HAP-1 (cell line): ENCODE measurements at regions not wholly inside any gene's neighbourhood (a gene's known extent, or its start where the extent isn't known, plus 50 kb on each side); places are given as distances from the start of the nearest gene placed in this dataset.

ENCODE experiments used
- DNase-seq, 2 experiments: peaks; one replicate each; pipeline ENCODE4 v3.0.0-alpha.2; 2016 to 2020; ENCODE audit warnings: low spot score in 2 of 2
- H3K27me3 ChIP-seq: fragments of 250-450 bp; sonication (Bioruptor Pico); 2 replicates; pipeline ENCODE4 v1.5.1; 2020; ENCODE audit warnings: low read depth, mild to moderate bottlenecking, moderate library complexity
- H3K36me3 ChIP-seq: fragments of 250-450 bp; sonication (Bioruptor Pico); replicated peaks from 2 replicates; pipeline ENCODE4 v1.5.1; 2020; ENCODE audit warnings: mild to moderate bottlenecking
- H3K4me1 ChIP-seq: fragments of 250-450 bp; sonication (Bioruptor Pico); 2 replicates; pipeline ENCODE4 v1.5.1; 2020; ENCODE audit warnings: mild to moderate bottlenecking
- H3K4me3 ChIP-seq: fragments of 250-450 bp; sonication (Bioruptor Pico); 2 replicates; pipeline ENCODE4 v1.5.1; 2020; ENCODE audit warnings: mild to moderate bottlenecking, moderate library complexity
- H3K9me3 ChIP-seq: fragments of 250-450 bp; sonication (Bioruptor Pico); 2 replicates; pipeline ENCODE4 v1.5.1; 2020; ENCODE audit warnings: mild to moderate bottlenecking, moderate library complexity
- in situ Hi-C: fragments of 300-500 bp; cut with MboI; formaldehyde crosslinking; loops from 3 replicates; pipeline ENCODE4 v1.14.3; 2020; ENCODE audit warnings: low sequenced_read_pairs, inconsistent platforms, mixed read lengths

- Histone ChIP-seq H3K9me3 (0 out of 2 replicates have a peak, but pooled peaks cover 3% of the 10 kb centered on the region), H3K4me1 (no peaks in the 10 kb centered on the region), H3K4me3 (no peak overlapping the region), H3K36me3 (no peaks in the 10 kb centered on the region), H3K27me3 (no peaks in the 10 kb centered on the region)
- DNase-seq: no peak
- in situ Hi-C loops: no loop called here
Measured at GRCh38 chr1:235011064-235011598, 117.5 kb downstream of the TOMM20 start.

GRCh38 chr1:235009561-235010306, 118.9 kb downstream of the TOMM20 start:
- Histone ChIP-seq H3K4me3 (no peak overlapping the region), H3K27me3 (no peaks in the 10 kb centered on the region), H3K36me3 (no peaks in the 10 kb centered on the region), H3K4me1 (no peaks in the 10 kb centered on the region), H3K9me3 (0 out of 2 replicates have a peak, but pooled peaks cover 3% of the 10 kb centered on the region)
- DNase-seq: no peak
- in situ Hi-C loops: no loop called here

- no peaks in the 10 kb centered on the region for H3K36me3 ChIP-seq
- no peak for DNase-seq
- H3K27me3 ChIP-seq: no peaks in the 10 kb centered on the region
- in situ Hi-C loops: no loop called here
- H3K4me3 ChIP-seq: no peak overlapping the region
- H3K4me1 ChIP-seq: peaks cover 4% of the 10 kb centered on the region
- 0 out of 2 replicates have a peak, but pooled peaks cover 3% of the 10 kb centered on the region for H3K9me3 ChIP-seq
Measured at GRCh38 chr1:235009074-235009473, 119.6 kb downstream of the TOMM20 start.

GRCh38 chr1:235008239-235008638, 120.4 kb downstream of the TOMM20 start:
- no peaks in the 10 kb centered on the region for H3K36me3 ChIP-seq
- DNase-seq: no peak
- H3K27me3 ChIP-seq: no peaks in the 10 kb centered on the region
- H3K9me3 ChIP-seq: 0 out of 2 replicates have a peak, but pooled peaks cover 3% of the 10 kb centered on the region
- peaks cover 10% of the 10 kb centered on the region for H3K4me1 ChIP-seq
- in situ Hi-C loops: no loop called here
- H3K4me3 ChIP-seq: no peak overlapping the region

- in situ Hi-C loops: no loop called here
- H3K27me3 ChIP-seq: no peaks in the 10 kb centered on the region
- no peak for DNase-seq
- H3K4me1 ChIP-seq: peaks cover 10% of the 10 kb centered on the region
- 0 out of 2 replicates have a peak, but pooled peaks cover 3% of the 10 kb centered on the region for H3K9me3 ChIP-seq
- H3K36me3 ChIP-seq: no peaks in the 10 kb centered on the region
- H3K4me3 ChIP-seq: no peak overlapping the region
Measured at GRCh38 chr1:235006816-235007215, 121.8 kb downstream of the TOMM20 start.

- Histone ChIP-seq H3K9me3 (0 out of 2 replicates have a peak, but pooled peaks cover 3% of the 10 kb centered on the region), H3K27me3 (no peaks in the 10 kb centered on the region), H3K4me3 (no peak overlapping the region), H3K36me3 (no peaks in the 10 kb centered on the region), H3K4me1 (peaks cover 10% of the 10 kb centered on the region)
- no peak for DNase-seq
- in situ Hi-C loops: no loop called here
Measured at GRCh38 chr1:235006132-235006721, 122.4 kb downstream of the TOMM20 start.

- no peak for DNase-seq
- H3K4me3 ChIP-seq: no peak overlapping the region
- H3K9me3 ChIP-seq: 0 out of 2 replicates have a peak, but pooled peaks cover 3% of the 10 kb centered on the region
- H3K36me3 ChIP-seq: no peaks in the 10 kb centered on the region
- peaks cover 10% of the 10 kb centered on the region for H3K4me1 ChIP-seq
- in situ Hi-C loops: no loop called here
- no peaks in the 10 kb centered on the region for H3K27me3 ChIP-seq
Measured at GRCh38 chr1:235004840-235005391, 123.7 kb downstream of the TOMM20 start.

- Histone ChIP-seq H3K36me3 (no peaks in the 10 kb centered on the region), H3K4me3 (no peak overlapping the region), H3K27me3 (no peaks in the 10 kb centered on the region), H3K4me1 (peaks cover 10% of the 10 kb centered on the region), H3K9me3 (0 out of 2 replicates have a peak, but pooled peaks cover 3% of the 10 kb centered on the region)
- in situ Hi-C loops: no loop called here
- DNase-seq: peak in 1 of 2 experiments; percentile 31
Measured at GRCh38 chr1:235004276-235004675, 124.4 kb downstream of the TOMM20 start.

GRCh38 chr1:235002706-235003300, 125.8 kb downstream of the TOMM20 start:
- in situ Hi-C loops: no loop called here
- Histone ChIP-seq H3K4me1 (peaks cover 10% of the 10 kb centered on the region), H3K4me3 (no peak overlapping the region), H3K27me3 (no peaks in the 10 kb centered on the region), H3K36me3 (no peaks in the 10 kb centered on the region), H3K9me3 (0 out of 2 replicates have a peak, but pooled peaks cover 3% of the 10 kb centered on the region)
- no peak for DNase-seq

- H3K4me3 ChIP-seq: no peak overlapping the region
- no peaks in the 10 kb centered on the region for H3K9me3 ChIP-seq
- no peaks in the 10 kb centered on the region for H3K27me3 ChIP-seq
- DNase-seq: no peak
- in situ Hi-C loops: no loop called here
- H3K4me1 ChIP-seq: peaks cover 10% of the 10 kb centered on the region
- no peaks in the 10 kb centered on the region for H3K36me3 ChIP-seq
Measured at GRCh38 chr1:234999513-234999940, 129.1 kb downstream of the TOMM20 start.

GRCh38 chr1:234997896-234998741, 130.5 kb downstream of the TOMM20 start:
- in situ Hi-C loops: no loop called here
- Histone ChIP-seq H3K9me3 (no peaks in the 10 kb centered on the region), H3K27me3 (no peaks in the 10 kb centered on the region), H3K4me1 (no peaks in the 10 kb centered on the region), H3K36me3 (no peaks in the 10 kb centered on the region), H3K4me3 (no peak overlapping the region)
- no peak for DNase-seq

- Histone ChIP-seq H3K4me3 (no peak overlapping the region), H3K27me3 (no peaks in the 10 kb centered on the region), H3K36me3 (no peaks in the 10 kb centered on the region), H3K9me3 (no peaks in the 10 kb centered on the region), H3K4me1 (no peaks in the 10 kb centered on the region)
- in situ Hi-C loops: no loop called here
- DNase-seq: no peak
Measured at GRCh38 chr1:234997201-234997895, 131.3 kb downstream of the TOMM20 start.
